HG02885 (cell line): ENCODE measurements at regions not wholly inside any gene's neighbourhood (a gene's known extent, or its start where the extent isn't known, plus 50 kb on each side); places are given as distances from the start of the nearest gene placed in this dataset.

Experiments used
- ATAC-seq: cut with Tn5 transposase; IDR thresholded peaks from one replicate; pipeline ENCODE4 v1.9.1; 2021; ENCODE audit warnings: mild to moderate bottlenecking; ENCODE audit not compliant: unreplicated experiment, poor library complexity

GRCh38 chr2:236317938-236318396 lies 53.8 kb upstream of the ASB18 start:
- no peak for ATAC-seq

GRCh38 chr2:236318401-236318800 lies 54.2 kb upstream of the ASB18 start:
- ATAC-seq = no peak

DNA sequence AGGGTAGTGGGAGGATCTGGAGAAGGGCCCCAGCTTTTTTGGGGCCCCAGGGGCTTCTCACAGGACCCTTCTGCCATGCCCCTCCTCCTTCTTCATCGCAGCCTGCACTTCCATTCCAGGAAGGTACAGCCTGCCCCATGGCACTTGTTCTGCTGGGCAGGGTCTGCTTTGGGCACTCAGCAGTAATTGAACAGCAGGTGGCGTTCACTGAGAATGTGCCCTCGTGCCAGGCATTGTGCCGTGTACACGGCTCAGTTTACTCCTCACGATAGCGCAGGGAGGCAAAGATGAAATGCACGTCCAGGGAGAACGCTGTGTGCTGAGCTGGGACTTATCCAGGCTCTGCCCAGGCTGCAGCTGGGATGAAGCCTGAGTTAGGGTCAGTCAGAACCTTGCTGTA lies 54.8 kb upstream of the ASB18 start:
- ATAC-seq = no peak

DNA sequence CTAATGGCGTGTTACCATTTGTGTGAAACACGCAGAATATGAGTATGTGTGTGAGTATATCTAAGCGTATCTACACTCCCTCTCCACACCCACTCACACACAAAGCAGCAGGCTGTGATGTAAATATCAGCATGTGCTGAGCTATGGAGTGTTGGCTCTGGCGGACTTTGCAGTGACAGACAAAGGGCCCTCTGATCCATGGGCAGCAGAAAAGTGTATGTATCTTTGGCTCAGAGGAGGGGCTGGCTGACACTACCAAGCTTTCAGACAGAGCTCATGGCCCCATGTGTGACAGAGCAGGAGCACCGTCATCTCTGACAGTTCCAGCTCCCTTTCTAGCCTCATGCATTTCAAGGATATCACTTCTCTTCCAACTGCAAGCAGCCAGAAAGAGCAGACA lies 57.2 kb upstream of the ASB18 start:
- ATAC-seq = no peak

- no peak for ATAC-seq
These were observed 69.4 kb upstream of the ASB18 start for GRCh38 chr2:236333417-236334121.

DNA sequence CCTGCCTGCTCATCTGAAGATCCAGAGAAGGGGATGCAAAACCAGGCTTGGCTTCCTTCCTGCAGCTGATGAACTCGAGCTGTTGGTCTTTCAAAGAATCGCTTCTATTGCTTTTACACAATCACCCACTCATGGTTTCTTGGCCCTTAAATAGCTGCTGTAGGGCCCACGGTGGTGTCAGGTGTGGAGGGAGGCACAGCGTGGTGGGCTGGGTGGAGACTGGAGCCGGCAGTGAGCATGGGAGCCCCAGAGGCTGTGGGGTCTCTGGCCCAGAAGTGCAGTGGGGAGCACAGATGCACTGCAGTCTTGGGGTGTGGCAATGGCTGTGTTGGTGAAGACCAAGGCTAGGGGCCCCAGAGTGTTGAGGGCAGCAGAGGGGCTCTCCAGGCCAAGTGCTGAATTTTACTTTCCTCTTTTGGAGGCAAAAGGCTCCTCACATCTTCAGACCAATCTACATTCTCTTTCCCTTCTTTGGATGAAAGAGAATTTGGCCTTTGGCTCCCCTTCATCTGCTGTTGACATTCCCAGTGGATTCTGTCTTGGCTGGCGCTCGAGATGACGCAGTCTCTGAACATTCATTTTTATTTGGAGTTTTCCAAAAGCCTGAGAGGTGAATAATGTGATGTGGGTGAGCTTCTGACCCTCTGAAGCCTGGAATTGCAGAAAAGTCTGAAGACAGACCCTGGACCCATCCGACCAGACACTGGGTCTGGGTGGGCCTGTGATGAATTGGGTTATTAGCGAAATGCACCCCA lies 70.1 kb upstream of the ASB18 start:
- no peak for ATAC-seq

GRCh38 chr2:236335696-236336574 lies 71.7 kb upstream of the ASB18 start:
- no peak for ATAC-seq

- no peak for ATAC-seq
These were observed 72.6 kb upstream of the ASB18 start for GRCh38 chr2:236336575-236337464.

DNA sequence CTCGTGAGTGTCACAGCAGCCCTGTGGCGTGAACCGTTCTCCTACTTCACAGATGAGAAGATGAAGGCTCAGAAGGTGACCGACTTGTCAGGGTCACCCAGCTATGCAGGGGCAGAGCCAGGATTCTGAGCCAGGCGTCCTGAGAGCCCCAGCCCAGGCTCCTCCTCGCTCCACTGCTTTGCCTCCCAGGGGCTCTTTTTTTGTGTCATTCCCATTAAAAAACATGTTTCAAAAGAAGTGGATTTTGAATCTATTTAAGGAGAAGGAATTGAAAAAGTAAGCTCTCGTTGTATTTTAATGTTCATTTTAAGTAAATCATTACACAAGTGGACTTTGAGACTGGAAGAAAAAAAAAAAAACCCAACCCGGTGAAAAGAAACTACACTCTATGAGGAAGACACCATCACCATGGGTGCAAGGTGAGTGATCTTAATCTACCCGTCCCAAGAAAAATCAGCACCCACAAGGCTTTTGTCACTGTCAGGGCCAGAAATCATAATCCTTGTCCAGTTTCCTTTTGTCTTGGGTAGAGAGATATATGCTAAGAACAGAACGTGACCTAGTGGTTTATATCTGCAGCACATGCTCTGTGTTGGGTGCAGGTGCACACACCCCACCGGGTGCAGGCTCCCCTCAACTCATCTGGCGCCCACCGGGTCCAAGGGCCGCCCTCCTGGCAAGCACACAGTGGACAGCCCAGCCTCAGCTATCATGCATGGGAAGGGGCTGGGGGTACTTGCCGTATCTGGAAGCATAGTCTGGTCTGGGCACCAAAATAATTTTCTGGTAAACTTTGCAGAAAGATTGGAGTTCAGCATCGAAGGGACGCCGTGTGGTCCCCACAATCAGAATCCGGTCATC lies 73.5 kb upstream of the ASB18 start:
- ATAC-seq = no peak

DNA sequence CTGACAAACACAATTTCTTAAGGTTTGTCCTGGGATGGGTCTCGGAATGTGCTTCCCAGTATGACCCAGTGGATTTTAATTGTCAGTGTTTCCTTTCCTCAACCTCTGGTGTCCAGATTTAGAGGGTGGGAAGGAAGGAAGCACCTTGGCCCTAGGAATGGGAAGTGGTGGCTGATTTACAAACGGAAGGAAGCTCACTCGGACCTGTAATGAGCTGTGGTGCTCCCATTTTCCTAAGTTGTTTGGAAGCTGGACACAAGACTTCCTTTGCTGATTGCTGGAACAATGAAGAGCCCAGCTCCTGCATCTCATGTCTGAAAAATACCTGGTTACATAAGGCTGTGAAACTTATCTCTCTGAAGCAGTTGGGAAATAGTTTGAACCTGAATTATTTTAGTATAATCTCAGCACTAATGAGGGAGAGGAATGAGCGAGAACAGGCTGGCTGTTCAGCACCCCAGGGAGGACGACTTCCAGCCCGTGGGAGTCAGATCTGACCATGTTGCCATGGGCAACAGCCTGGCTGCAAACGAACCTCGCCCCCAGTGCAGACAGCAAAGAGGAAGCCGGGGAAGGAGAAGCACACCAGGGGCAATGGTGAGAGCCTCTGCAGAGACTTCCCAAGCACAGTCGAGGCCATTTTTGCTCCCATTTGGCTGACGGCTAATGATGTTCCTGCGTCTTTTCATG lies 74.4 kb upstream of the ASB18 start:
- no peak for ATAC-seq

DNA sequence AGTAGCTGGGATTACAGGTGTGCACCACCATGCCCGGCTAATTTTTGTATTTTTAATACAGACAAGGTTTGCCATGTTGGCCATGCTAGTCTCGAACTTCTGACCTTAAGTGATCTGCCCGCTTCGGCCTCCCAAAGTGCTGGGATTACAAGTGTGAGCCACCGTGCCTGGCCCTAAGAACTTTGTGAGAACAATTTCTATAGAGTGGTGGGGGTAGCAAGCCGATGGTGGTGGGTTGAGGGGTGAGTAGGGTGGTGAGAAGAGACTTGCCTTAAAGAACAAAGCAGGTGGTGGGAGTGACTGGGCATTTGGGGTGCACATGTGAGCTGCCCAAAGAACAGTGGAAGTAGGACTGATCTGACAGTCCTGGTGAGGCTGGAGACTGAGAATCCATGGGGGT lies 76.0 kb upstream of the ASB18 start:
- no peak for ATAC-seq

GRCh38 chr2:236341067-236341466 lies 76.9 kb upstream of the ASB18 start:
- no peak for ATAC-seq

DNA sequence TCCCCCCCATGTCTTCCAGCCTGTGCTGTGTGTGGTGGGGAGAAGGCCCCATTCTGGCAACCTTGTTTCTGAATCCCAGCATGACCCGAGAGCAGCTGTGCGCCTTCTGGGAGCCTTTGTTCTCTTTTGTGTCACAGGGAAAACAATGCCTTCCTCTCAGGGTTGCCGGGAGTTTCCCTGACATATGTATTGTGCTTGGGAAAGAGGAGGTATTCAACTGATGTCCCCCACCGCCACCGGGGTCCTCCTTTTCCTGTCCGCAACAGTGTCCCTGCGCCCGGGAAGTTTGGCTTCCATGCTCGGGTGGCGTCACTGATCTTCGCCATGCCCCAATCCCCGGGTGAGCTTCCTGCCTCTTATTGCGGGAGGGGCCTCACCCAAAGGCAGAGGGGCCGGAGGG lies 77.5 kb upstream of the ASB18 start:
- ATAC-seq = no peak

GRCh38 chr2:236342507-236342906 lies 78.3 kb upstream of the ASB18 start:
- no peak for ATAC-seq

DNA sequence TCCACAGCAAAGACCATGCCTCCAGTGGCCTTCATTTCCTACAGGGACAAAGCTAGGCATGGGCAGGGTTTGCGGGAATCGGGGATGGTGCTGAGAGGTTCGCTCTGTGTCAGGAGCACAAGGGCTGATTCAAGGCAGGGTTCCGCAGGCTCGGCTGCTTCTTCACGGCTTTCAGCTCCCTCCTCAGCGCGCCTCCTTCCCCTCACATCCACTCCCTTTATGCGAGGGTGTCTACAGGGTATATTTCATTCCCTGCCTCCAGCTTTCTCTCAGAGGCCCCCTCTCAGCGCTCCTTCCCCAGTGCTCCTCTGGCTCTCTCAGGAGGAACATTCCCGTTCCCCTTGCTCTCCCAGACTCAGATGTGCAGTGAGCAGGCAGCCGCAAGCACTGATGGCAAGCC lies 78.7 kb upstream of the ASB18 start:
- no peak for ATAC-seq

DNA sequence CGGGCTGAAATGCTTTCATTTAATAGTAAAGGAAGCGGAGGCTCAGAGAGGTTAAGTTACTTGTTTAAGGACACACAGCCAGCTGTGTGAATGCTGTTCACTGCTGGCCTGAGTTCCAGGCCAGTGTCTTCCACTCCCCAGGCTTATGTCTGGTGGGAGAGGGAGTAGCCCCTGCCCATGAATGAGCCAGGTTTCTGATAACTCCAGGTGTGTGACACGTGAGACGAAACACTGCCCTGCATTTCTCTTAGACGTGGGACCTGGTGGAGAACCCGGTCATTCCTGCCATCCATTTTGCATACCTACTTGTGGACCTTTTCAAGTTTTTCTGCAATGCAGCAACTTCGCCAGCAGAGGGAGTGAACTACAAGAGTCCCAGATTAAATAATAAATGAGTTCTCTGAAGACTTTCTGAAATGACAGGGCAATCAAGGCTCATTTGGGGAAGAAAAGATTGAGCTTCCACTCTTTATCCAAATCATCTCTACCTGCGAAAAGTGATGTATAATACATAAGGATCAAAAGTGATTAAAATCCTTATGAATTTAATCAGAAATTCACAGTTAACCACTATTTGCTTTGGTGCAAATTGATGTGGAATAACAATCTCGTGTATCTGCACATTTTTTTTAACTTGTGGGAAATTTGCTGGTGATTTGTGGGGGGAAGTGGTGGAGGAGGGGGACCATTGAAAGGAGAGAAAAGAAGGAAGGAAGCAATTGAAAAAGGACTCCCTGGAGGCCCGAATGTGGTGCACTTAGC lies 79.4 kb upstream of the ASB18 start:
- ATAC-seq = no peak

GRCh38 chr2:236344446-236344845 lies 80.2 kb upstream of the ASB18 start:
- no peak for ATAC-seq
